ENCODE measurements at regions not wholly inside any gene's neighbourhood (a gene's known extent, or its start where the extent isn't known, plus 50 kb on each side); places are given as distances from the start of the nearest gene placed in this dataset.
"Not testable (repeated sequence)": the region's sequence is repeated elsewhere in the genome, so short reads cannot be mapped to it uniquely, and the experiment has no call there.

GRCh38 chr2:87488991-87489390 lies 258.9 kb upstream of the PLGLB2 start:
- H3K36me3 ChIP-seq; H3K27me3 ChIP-seq (replicated peaks; ENCODE audit: insufficient read depth); DNase-seq (ENCODE audit: low spot score); H3K9me3 ChIP-seq; H3K4me3 ChIP-seq; H3K4me1 ChIP-seq (ENCODE audit: control insufficient read depth in 1 of 2, low read depth in 2 of 2); H3K27ac ChIP-seq; ATAC-seq (ENCODE audit: insufficient number of reproducible peaks, low FRiP score, low read depth): not testable (repeated sequence)

GRCh38 chr2:87494846-87495245 lies 253.0 kb upstream of the PLGLB2 start:
- ATAC-seq (ENCODE audit: insufficient number of reproducible peaks, low FRiP score, low read depth); H3K9me3 ChIP-seq; H3K36me3 ChIP-seq; H3K4me3 ChIP-seq; H3K27me3 ChIP-seq (replicated peaks; ENCODE audit: insufficient read depth); H3K4me1 ChIP-seq (ENCODE audit: control insufficient read depth in 1 of 2, low read depth in 2 of 2); DNase-seq (ENCODE audit: low spot score); H3K27ac ChIP-seq: not testable (repeated sequence)

- H3K27me3 ChIP-seq (replicated peaks; ENCODE audit: insufficient read depth); ATAC-seq (ENCODE audit: insufficient number of reproducible peaks, low FRiP score, low read depth); H3K36me3 ChIP-seq; H3K9me3 ChIP-seq; H3K27ac ChIP-seq; H3K4me3 ChIP-seq; H3K4me1 ChIP-seq (ENCODE audit: control insufficient read depth in 1 of 2, low read depth in 2 of 2); DNase-seq (ENCODE audit: low spot score): not testable (repeated sequence)
Measured at GRCh38 chr2:87495455-87495854, 252.4 kb upstream of the PLGLB2 start.

- not testable (repeated sequence) for H3K27ac ChIP-seq; H3K9me3 ChIP-seq; H3K36me3 ChIP-seq; ATAC-seq (ENCODE audit: insufficient number of reproducible peaks, low FRiP score, low read depth); DNase-seq (ENCODE audit: low spot score); H3K4me1 ChIP-seq (ENCODE audit: control insufficient read depth in 1 of 2, low read depth in 2 of 2); H3K27me3 ChIP-seq (replicated peaks; ENCODE audit: insufficient read depth); H3K4me3 ChIP-seq
Measured at GRCh38 chr2:87496036-87497006, 251.6 kb upstream of the PLGLB2 start.

- not testable (repeated sequence) for H3K4me1 ChIP-seq (ENCODE audit: control insufficient read depth in 1 of 2, low read depth in 2 of 2); H3K36me3 ChIP-seq; ATAC-seq (ENCODE audit: insufficient number of reproducible peaks, low FRiP score, low read depth); H3K4me3 ChIP-seq; H3K9me3 ChIP-seq; DNase-seq (ENCODE audit: low spot score); H3K27me3 ChIP-seq (replicated peaks; ENCODE audit: insufficient read depth); H3K27ac ChIP-seq
Measured at GRCh38 chr2:87497135-87497534, 250.8 kb upstream of the PLGLB2 start.

- H3K36me3 ChIP-seq; H3K4me3 ChIP-seq; H3K27me3 ChIP-seq (replicated peaks; ENCODE audit: insufficient read depth); ATAC-seq (ENCODE audit: insufficient number of reproducible peaks, low FRiP score, low read depth); DNase-seq (ENCODE audit: low spot score); H3K9me3 ChIP-seq; H3K4me1 ChIP-seq (ENCODE audit: control insufficient read depth in 1 of 2, low read depth in 2 of 2): not testable (repeated sequence)
- peak overlapping the region in 1 of 2 donors; percentile 31 for H3K27ac ChIP-seq
Measured at GRCh38 chr2:87497700-87498099, 250.2 kb upstream of the PLGLB2 start.

- H3K4me1 ChIP-seq (ENCODE audit: control insufficient read depth in 1 of 2, low read depth in 2 of 2); H3K27me3 ChIP-seq (replicated peaks; ENCODE audit: insufficient read depth); H3K9me3 ChIP-seq; DNase-seq (ENCODE audit: low spot score); H3K36me3 ChIP-seq: not testable (repeated sequence)
- peak; percentile 79 for ATAC-seq (ENCODE audit: insufficient number of reproducible peaks, low FRiP score, low read depth)
- H3K27ac ChIP-seq = peak overlapping the region in 1 of 2 donors; percentile 70
- peak overlapping the region; percentile 61 for H3K4me3 ChIP-seq
Measured at GRCh38 chr2:87498169-87498853, 249.6 kb upstream of the PLGLB2 start.

- not testable (repeated sequence) for H3K4me1 ChIP-seq (ENCODE audit: control insufficient read depth in 1 of 2, low read depth in 2 of 2); H3K27me3 ChIP-seq (replicated peaks; ENCODE audit: insufficient read depth); H3K9me3 ChIP-seq; DNase-seq (ENCODE audit: low spot score); H3K36me3 ChIP-seq; ATAC-seq (ENCODE audit: insufficient number of reproducible peaks, low FRiP score, low read depth)
- Histone ChIP-seq H3K27ac (peak overlapping the region in 1 of 2 donors; percentile 70), H3K4me3 (peak overlapping the region; percentile 61)
Measured at GRCh38 chr2:87498854-87499238, 249.0 kb upstream of the PLGLB2 start.

GRCh38 chr2:87499860-87500259 lies 248.0 kb upstream of the PLGLB2 start:
- not testable (repeated sequence) for ATAC-seq (ENCODE audit: insufficient number of reproducible peaks, low FRiP score, low read depth); H3K27ac ChIP-seq; H3K9me3 ChIP-seq; H3K4me3 ChIP-seq; DNase-seq (ENCODE audit: low spot score); H3K4me1 ChIP-seq (ENCODE audit: control insufficient read depth in 1 of 2, low read depth in 2 of 2); H3K36me3 ChIP-seq; H3K27me3 ChIP-seq (replicated peaks; ENCODE audit: insufficient read depth)

GRCh38 chr2:87500421-87500820 lies 247.5 kb upstream of the PLGLB2 start:
- not testable (repeated sequence) for H3K4me1 ChIP-seq (ENCODE audit: control insufficient read depth in 1 of 2, low read depth in 2 of 2); H3K36me3 ChIP-seq; H3K27me3 ChIP-seq (replicated peaks; ENCODE audit: insufficient read depth); H3K4me3 ChIP-seq; H3K27ac ChIP-seq; DNase-seq (ENCODE audit: low spot score); H3K9me3 ChIP-seq; ATAC-seq (ENCODE audit: insufficient number of reproducible peaks, low FRiP score, low read depth)

- not testable (repeated sequence) for H3K4me1 ChIP-seq (ENCODE audit: control insufficient read depth in 1 of 2, low read depth in 2 of 2); H3K27ac ChIP-seq; ATAC-seq (ENCODE audit: insufficient number of reproducible peaks, low FRiP score, low read depth); H3K9me3 ChIP-seq; DNase-seq (ENCODE audit: low spot score); H3K4me3 ChIP-seq; H3K36me3 ChIP-seq; H3K27me3 ChIP-seq (replicated peaks; ENCODE audit: insufficient read depth)
Measured at GRCh38 chr2:87500951-87501350, 246.9 kb upstream of the PLGLB2 start.

- not testable (repeated sequence) for H3K4me1 ChIP-seq (ENCODE audit: control insufficient read depth in 1 of 2, low read depth in 2 of 2); ATAC-seq (ENCODE audit: insufficient number of reproducible peaks, low FRiP score, low read depth); H3K27ac ChIP-seq; H3K36me3 ChIP-seq; DNase-seq (ENCODE audit: low spot score); H3K4me3 ChIP-seq; H3K9me3 ChIP-seq; H3K27me3 ChIP-seq (replicated peaks; ENCODE audit: insufficient read depth)
Measured at GRCh38 chr2:87502948-87503347, 244.9 kb upstream of the PLGLB2 start.

Measured in thoracic aorta (tissue), 2 donors.